ENCODE measurements at regions not wholly inside any gene's neighbourhood (a gene's known extent, or its start where the extent isn't known, plus 50 kb on each side); places are given as distances from the start of the nearest gene placed in this dataset.

DNA sequence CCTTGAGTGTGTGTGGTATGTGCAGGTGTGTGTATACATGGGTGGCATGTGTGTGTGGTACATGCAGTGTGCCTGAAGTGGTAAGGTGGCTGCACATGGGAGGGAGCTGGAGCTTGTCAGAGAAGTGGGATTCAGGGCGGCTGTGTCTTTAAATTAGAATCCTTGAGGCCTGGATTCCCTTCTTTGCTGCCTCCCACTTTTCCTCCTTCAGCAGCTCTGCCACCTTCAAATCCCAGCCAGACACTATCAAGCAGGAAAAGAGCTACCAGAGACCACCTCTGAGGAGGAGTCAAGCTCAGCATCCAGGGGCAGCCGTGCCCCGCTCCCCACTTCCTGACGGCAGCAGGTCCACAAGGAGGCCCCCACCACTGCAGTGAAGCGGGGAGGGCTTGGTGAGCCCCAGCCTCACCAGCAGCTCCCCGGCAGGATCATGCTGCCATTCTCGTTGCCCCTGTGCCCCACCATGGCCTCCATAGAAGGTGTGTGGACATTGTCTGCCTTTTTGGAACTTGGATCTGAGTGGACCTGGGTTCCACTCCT lies 131.0 kb upstream of the MLN start:
- H3K27ac Mint-ChIP-seq = no peak overlapping the region
- peaks cover 0 to 4% (median 0%) of the 10 kb centered on the region in 5 donors for H3K9me3 Mint-ChIP-seq

DNA sequence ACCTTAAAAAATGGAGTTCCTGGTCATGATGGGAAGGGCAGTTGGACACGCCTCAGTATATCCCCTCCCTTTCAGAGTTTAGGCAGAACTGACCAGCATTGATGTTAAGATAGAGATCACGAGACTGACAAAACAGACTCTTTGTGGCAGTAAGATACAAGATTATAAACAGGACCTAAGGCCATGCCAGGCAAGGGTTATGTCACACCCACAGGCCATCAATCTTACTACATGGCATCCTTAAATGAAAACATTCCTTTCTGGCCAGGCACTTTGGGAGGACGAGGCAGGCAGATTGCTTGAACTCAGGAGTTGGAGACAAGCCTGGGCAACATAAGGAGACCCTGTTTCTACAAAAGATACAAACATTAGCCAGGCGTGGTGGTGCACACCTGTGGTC lies 129.3 kb upstream of the MLN start:
- Mint-ChIP-seq H3K9me3 (peaks cover 0 to 2% (median 0%) of the 10 kb centered on the region in 5 donors), H3K4me3 (no peak overlapping the region)

More for the DNA sequence above, 131.0 kb upstream of the MLN start:
- no peaks in the 10 kb centered on the region for H3K27me3 ChIP-seq (ENCODE audit: insufficient read depth, low read length, poor library complexity, severe bottlenecking)
- H3K36me3 ChIP-seq (ENCODE audit: insufficient read depth, low read length) = no peaks in the 10 kb centered on the region
- no peak overlapping the region for H3K27ac ChIP-seq (ENCODE audit: low read depth, low read length)
- Mint-ChIP-seq H3K27me3 (peaks cover 4 to 11% of the 10 kb centered on the region in 2 donors), H3K4me1 (peaks cover 4 to 14% (median 4%) of the 10 kb centered on the region in 3 donors), H3K36me3 (no peaks in the 10 kb centered on the region), H3K4me3 (no peak overlapping the region)
- no peaks in the 10 kb centered on the region for H3K4me1 ChIP-seq (ENCODE audit: insufficient read depth, low read length)
- no peak for DNase-seq
- ChIA-PET POLR2A (no interaction called here), CTCF (interaction anchor here (1.3 kb wide), 1 partner anchor 163 kb away, joined by 4 read pairs; no protein-coding TSS in a partner anchor)
- no peak overlapping the region for H3K4me3 ChIP-seq (ENCODE audit: low read length)
- no peaks in the 10 kb centered on the region for H3K9me3 ChIP-seq (ENCODE audit: low read length)

DNA sequence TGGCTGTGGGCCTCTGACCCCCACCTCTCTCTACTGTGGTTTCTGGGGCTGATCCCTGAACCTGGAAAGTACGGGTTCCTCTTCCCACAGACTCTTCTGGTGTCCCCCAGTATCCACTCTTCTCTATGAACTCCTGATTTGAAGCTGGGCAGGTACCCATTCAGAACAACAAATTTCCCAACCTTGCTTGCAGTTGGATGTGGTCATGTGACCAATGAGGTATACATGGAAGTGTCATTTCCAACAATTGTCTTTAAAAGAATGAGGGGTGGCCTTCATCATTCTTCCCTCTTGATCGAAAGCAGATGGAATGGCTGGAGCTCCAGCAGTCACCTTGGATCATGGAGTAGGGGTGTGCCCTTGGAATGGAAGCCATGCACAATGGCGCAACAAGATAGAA lies 128.0 kb upstream of the MLN start:
- Mint-ChIP-seq H3K4me3 (no peak overlapping the region), H3K27me3 (peaks cover 0 to 8% of the 10 kb centered on the region in 2 donors), H3K36me3 (no peaks in the 10 kb centered on the region), H3K9me3 (peaks cover 0 to 2% (median 0%) of the 10 kb centered on the region in 5 donors), H3K27ac (no peak overlapping the region), H3K4me1 (peaks cover 4 to 11% (median 4%) of the 10 kb centered on the region in 3 donors)
- Histone ChIP-seq H3K4me3 (ENCODE audit: low read length) (no peak overlapping the region), H3K4me1 (ENCODE audit: insufficient read depth, low read length) (no peaks in the 10 kb centered on the region), H3K27ac (ENCODE audit: low read depth, low read length) (no peak overlapping the region), H3K27me3 (ENCODE audit: insufficient read depth, low read length, poor library complexity, severe bottlenecking) (no peaks in the 10 kb centered on the region), H3K9me3 (ENCODE audit: low read length) (no peaks in the 10 kb centered on the region), H3K36me3 (ENCODE audit: insufficient read depth, low read length) (no peaks in the 10 kb centered on the region)
- POLR2A ChIA-PET = no interaction called here
- CTCF ChIA-PET = no interaction called here
- DNase-seq = peak in 1 of 5 donors; percentile 33

More for the DNA sequence above, 129.3 kb upstream of the MLN start:
- H3K36me3 Mint-ChIP-seq = no peaks in the 10 kb centered on the region
- Histone ChIP-seq H3K27ac (ENCODE audit: low read depth, low read length) (no peak overlapping the region), H3K36me3 (ENCODE audit: insufficient read depth, low read length) (no peaks in the 10 kb centered on the region), H3K9me3 (ENCODE audit: low read length) (no peaks in the 10 kb centered on the region), H3K27me3 (ENCODE audit: insufficient read depth, low read length, poor library complexity, severe bottlenecking) (no peaks in the 10 kb centered on the region), H3K4me3 (ENCODE audit: low read length) (no peak overlapping the region), H3K4me1 (ENCODE audit: insufficient read depth, low read length) (no peaks in the 10 kb centered on the region)
- ChIA-PET CTCF (no interaction called here), POLR2A (no interaction called here)
- DNase-seq = no peak
- H3K27ac Mint-ChIP-seq = no peak overlapping the region
- H3K4me1 Mint-ChIP-seq = peaks cover 4 to 14% (median 4%) of the 10 kb centered on the region in 3 donors
- H3K27me3 Mint-ChIP-seq = peaks cover 0 to 8% of the 10 kb centered on the region in 2 donors

DNA sequence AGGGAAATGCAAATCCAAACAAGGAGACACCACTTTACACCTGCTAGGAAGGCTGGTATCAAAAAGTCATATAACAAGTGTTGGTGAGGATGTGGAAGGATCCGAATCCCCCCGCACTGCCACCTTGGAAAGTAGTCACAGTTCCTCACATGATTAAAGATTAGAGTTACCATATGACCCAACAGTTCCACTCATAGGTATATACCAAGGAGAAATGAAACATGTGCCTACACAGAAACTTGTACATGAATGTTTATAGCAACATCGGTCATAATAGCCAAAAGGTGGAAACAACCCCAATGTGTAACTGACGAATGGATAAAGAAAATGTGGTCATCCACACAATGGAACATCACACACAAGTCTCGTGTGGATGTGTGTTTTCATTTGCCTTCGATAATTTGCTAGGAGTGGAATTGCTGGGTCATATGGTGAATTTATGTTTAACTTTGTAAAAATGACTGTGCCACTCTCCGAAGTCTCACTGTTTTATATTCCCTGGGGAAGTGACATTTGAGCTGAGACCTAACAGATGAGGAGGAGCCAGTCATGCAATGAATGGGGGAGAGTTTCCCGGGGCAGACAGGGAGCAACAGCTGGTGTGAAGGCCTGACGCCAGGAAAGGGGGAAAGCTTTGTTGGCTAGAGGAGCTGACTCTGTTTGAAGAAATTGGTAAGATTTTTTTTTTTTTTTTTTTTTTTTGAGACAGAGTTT lies 125.9 kb upstream of the MLN start:
- H3K36me3 ChIP-seq (ENCODE audit: insufficient read depth, low read length) = no peaks in the 10 kb centered on the region
- Mint-ChIP-seq H3K9me3 (peaks cover 0 to 2% (median 0%) of the 10 kb centered on the region in 5 donors), H3K36me3 (no peaks in the 10 kb centered on the region), H3K4me3 (no peak overlapping the region), H3K27ac (no peak overlapping the region), H3K27me3 (peaks cover 0 to 8% of the 10 kb centered on the region in 2 donors), H3K4me1 (no peaks in the 10 kb centered on the region)
- no peak for DNase-seq
- POLR2A ChIA-PET = no interaction called here
- H3K27ac ChIP-seq (ENCODE audit: low read depth, low read length) = no peak overlapping the region
- CTCF ChIA-PET = no interaction called here
- H3K4me3 ChIP-seq (ENCODE audit: low read length) = no peak overlapping the region
- H3K4me1 ChIP-seq (ENCODE audit: insufficient read depth, low read length) = no peaks in the 10 kb centered on the region
- H3K9me3 ChIP-seq (ENCODE audit: low read length) = no peaks in the 10 kb centered on the region
- no peaks in the 10 kb centered on the region for H3K27me3 ChIP-seq (ENCODE audit: insufficient read depth, low read length, poor library complexity, severe bottlenecking)

DNA sequence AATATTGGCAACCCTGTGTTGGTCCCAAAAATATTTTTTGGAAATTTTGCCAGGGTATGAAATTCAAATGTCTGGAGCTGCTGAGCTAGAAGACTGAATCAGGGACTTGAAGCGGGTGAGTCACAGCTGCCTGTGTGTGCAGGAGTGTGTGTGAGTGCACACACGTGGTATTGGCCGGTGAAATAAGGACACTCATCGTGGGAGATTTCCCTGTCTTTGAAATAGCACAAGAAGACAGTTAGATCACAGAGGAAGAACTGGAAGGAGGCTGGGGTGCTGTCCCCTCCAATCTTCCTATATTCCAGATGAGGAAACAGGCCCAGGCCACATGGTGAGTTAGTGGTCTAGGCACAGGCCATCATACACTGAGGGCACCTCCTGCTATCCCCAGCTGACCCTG lies 123.8 kb upstream of the MLN start:
- Histone ChIP-seq H3K27me3 (ENCODE audit: insufficient read depth, low read length, poor library complexity, severe bottlenecking) (no peaks in the 10 kb centered on the region), H3K4me3 (ENCODE audit: low read length) (no peak overlapping the region), H3K4me1 (ENCODE audit: insufficient read depth, low read length) (peaks cover 9% of the 10 kb centered on the region), H3K27ac (ENCODE audit: low read depth, low read length) (no peak overlapping the region), H3K36me3 (ENCODE audit: insufficient read depth, low read length) (no peaks in the 10 kb centered on the region), H3K9me3 (ENCODE audit: low read length) (no peaks in the 10 kb centered on the region)
- Mint-ChIP-seq H3K27ac (no peak overlapping the region), H3K36me3 (no peaks in the 10 kb centered on the region), H3K27me3 (peaks cover 0 to 6% of the 10 kb centered on the region in 2 donors), H3K4me1 (peaks cover 0 to 11% (median 8%) of the 10 kb centered on the region in 3 donors), H3K9me3 (peaks cover 0 to 2% (median 0%) of the 10 kb centered on the region in 5 donors), H3K4me3 (no peak overlapping the region)
- CTCF ChIA-PET = interaction anchor here (1.0 kb wide), 2 partner anchors 10 to 156 kb away, joined by 3 read pairs; no protein-coding TSS in a partner anchor
- POLR2A ChIA-PET = no interaction called here
- DNase-seq = no peak

DNA sequence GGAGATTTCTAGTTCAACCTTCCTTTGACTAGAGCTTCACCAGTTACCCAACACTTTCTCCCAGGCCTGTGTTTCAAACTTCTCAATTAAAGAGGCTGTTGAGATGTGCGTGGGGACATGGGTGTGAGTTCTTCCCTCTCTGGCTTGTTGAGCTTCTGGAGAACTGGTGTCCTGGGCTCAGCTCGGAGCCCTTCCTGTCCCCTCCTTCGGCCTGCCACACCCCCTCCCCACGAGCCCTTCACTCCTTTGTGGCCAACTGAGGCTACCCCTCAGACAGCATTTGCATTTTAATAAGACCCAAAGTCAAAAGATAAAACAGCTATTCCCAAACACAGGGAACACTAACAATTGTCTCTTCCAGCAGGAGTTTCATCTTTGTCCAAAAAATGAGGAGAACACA lies 123.3 kb upstream of the MLN start:
- H3K27me3 ChIP-seq (ENCODE audit: insufficient read depth, low read length, poor library complexity, severe bottlenecking) = no peaks in the 10 kb centered on the region
- CTCF ChIA-PET = interaction anchor here (1.0 kb wide), 2 partner anchors 9 to 156 kb away, joined by 3 read pairs; no protein-coding TSS in a partner anchor
- H3K4me3 ChIP-seq (ENCODE audit: low read length) = no peak overlapping the region
- H3K36me3 ChIP-seq (ENCODE audit: insufficient read depth, low read length) = no peaks in the 10 kb centered on the region
- Mint-ChIP-seq H3K4me3 (no peak overlapping the region), H3K27me3 (peaks cover 0 to 2% of the 10 kb centered on the region in 2 donors), H3K36me3 (no peaks in the 10 kb centered on the region), H3K4me1 (peaks cover 0 to 11% (median 8%) of the 10 kb centered on the region in 3 donors), H3K9me3 (peaks cover 0 to 2% (median 0%) of the 10 kb centered on the region in 5 donors), H3K27ac (peak overlapping the region in 1 of 8 donors; percentile 73)
- H3K9me3 ChIP-seq (ENCODE audit: low read length) = no peaks in the 10 kb centered on the region
- DNase-seq = no peak
- POLR2A ChIA-PET = no interaction called here
- peaks cover 9% of the 10 kb centered on the region for H3K4me1 ChIP-seq (ENCODE audit: insufficient read depth, low read length)
- H3K27ac ChIP-seq (ENCODE audit: low read depth, low read length) = no peak overlapping the region

DNA sequence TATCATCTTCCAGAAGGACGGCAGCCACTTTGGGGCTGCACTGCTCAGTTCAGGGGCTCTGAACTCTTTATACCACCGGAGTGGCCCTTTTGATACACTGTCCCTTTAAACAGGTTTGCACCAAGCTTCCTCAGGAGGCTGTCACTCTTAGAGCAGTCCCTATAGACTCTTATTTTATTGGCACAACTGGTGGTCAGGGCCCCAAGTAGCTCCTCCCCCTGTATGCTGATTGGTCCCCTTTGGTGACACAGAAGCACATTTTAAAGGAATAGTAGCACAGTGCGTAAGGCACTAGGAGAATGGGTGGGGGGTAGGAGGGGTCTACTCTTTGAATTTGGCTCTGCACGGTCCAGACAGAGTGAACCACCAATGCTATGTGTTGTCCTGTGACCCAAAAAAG lies 122.6 kb upstream of the MLN start:
- H3K27ac Mint-ChIP-seq = no peak overlapping the region
- no peaks in the 10 kb centered on the region for H3K36me3 Mint-ChIP-seq
- ChIA-PET POLR2A (no interaction called here), CTCF (no interaction called here)
- peaks cover 9% of the 10 kb centered on the region for H3K4me1 ChIP-seq (ENCODE audit: insufficient read depth, low read length)
- no peaks in the 10 kb centered on the region for H3K36me3 ChIP-seq (ENCODE audit: insufficient read depth, low read length)
- peaks cover 0 to 2% (median 0%) of the 10 kb centered on the region in 5 donors for H3K9me3 Mint-ChIP-seq
- no peak overlapping the region for H3K4me3 ChIP-seq (ENCODE audit: low read length)
- no peak for DNase-seq
- no peak overlapping the region for H3K27ac ChIP-seq (ENCODE audit: low read depth, low read length)
- H3K27me3 ChIP-seq (ENCODE audit: insufficient read depth, low read length, poor library complexity, severe bottlenecking) = no peaks in the 10 kb centered on the region
- H3K27me3 Mint-ChIP-seq = no peaks in the 10 kb centered on the region
- H3K4me3 Mint-ChIP-seq = no peak overlapping the region
- H3K4me1 Mint-ChIP-seq = peaks cover 0 to 11% (median 10%) of the 10 kb centered on the region in 3 donors
- no peaks in the 10 kb centered on the region for H3K9me3 ChIP-seq (ENCODE audit: low read length)

DNA sequence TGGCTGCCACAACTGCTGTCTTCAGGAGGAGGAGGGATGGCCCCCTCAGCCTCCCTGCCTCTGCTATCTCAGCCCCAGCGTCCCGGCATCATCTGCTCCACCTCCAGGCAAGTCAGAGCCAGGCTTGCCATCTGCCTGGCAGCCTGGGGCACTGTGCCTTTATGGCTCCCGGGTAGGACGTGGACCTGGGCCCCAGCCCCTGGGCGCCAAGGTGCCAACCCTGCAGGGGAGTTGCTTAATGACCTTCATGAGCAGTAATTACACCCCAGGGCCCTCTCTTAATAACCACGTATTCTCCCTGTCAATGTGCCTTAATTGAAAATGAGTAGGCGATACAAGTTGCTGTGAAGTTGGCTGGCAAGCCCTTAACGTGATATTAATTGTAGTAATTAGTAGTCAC lies 122.1 kb upstream of the MLN start:
- Mint-ChIP-seq H3K4me3 (no peak overlapping the region), H3K27me3 (no peaks in the 10 kb centered on the region), H3K36me3 (no peaks in the 10 kb centered on the region), H3K4me1 (peaks cover 0 to 13% (median 11%) of the 10 kb centered on the region in 3 donors), H3K27ac (peak overlapping the region in 1 of 8 donors; percentile 57), H3K9me3 (peaks cover 0 to 2% (median 0%) of the 10 kb centered on the region in 5 donors)
- CTCF ChIA-PET = no interaction called here
- no peaks in the 10 kb centered on the region for H3K36me3 ChIP-seq (ENCODE audit: insufficient read depth, low read length)
- H3K9me3 ChIP-seq (ENCODE audit: low read length) = no peaks in the 10 kb centered on the region
- no peak for DNase-seq
- POLR2A ChIA-PET = no interaction called here
- no peak overlapping the region for H3K4me3 ChIP-seq (ENCODE audit: low read length)
- H3K27me3 ChIP-seq (ENCODE audit: insufficient read depth, low read length, poor library complexity, severe bottlenecking) = no peaks in the 10 kb centered on the region
- peaks cover 9% of the 10 kb centered on the region for H3K4me1 ChIP-seq (ENCODE audit: insufficient read depth, low read length)
- no peak overlapping the region for H3K27ac ChIP-seq (ENCODE audit: low read depth, low read length)

Data from CD8-positive, alpha-beta memory T cell (primary cell).